Glomerular visceral epithelial cell (primary cell): ENCODE measurements at regions not wholly inside any gene's neighbourhood (a gene's known extent, or its start where the extent isn't known, plus 50 kb on each side); places are given as distances from the start of the nearest gene placed in this dataset.

Experiments used
- DNase-seq: peaks from one replicate; pipeline ENCODE4 v3.0.0-alpha.2; 2016; ENCODE audit errors: extremely low spot score

GRCh38 chr6:111985202-111985731, 68.6 kb upstream of the CCN6 start:
- DNase-seq: peak; percentile 76

GRCh38 chr6:111986651-111987050, 67.3 kb upstream of the CCN6 start:
- DNase-seq: no peak

GRCh38 chr6:111987295-111987694, 66.6 kb upstream of the CCN6 start:
- no peak for DNase-seq

- no peak for DNase-seq
Observed at GRCh38 chr6:111988926-111989325, 65.0 kb upstream of the CCN6 start.

- no peak for DNase-seq
Observed at GRCh38 chr6:111989743-111990142, 64.2 kb upstream of the CCN6 start.

- DNase-seq: no peak
Observed at GRCh38 chr6:111990214-111990613, 63.7 kb upstream of the CCN6 start.

GRCh38 chr6:111992851-111993250, 61.1 kb upstream of the CCN6 start:
- DNase-seq: no peak

GRCh38 chr6:111993342-111993741, 60.6 kb upstream of the CCN6 start:
- no peak for DNase-seq

- no peak for DNase-seq
Observed at GRCh38 chr6:111994791-111995190, 59.1 kb upstream of the CCN6 start.

- DNase-seq: no peak
Observed at GRCh38 chr6:111995404-111995803, 58.5 kb upstream of the CCN6 start.

- DNase-seq: no peak
Observed at GRCh38 chr6:111996144-111996865, 57.6 kb upstream of the CCN6 start.

- DNase-seq: peak; percentile 80
Observed at GRCh38 chr6:111997078-111997852, 56.6 kb upstream of the CCN6 start.

GRCh38 chr6:111997853-111998208, 56.1 kb upstream of the CCN6 start:
- no peak for DNase-seq

- DNase-seq: no peak
Observed at GRCh38 chr6:112002307-112002706, 51.6 kb upstream of the CCN6 start.
